NT2/D1 (cell line): ENCODE measurements at regions not wholly inside any gene's neighbourhood (a gene's known extent, or its start where the extent isn't known, plus 50 kb on each side); places are given as distances from the start of the nearest gene placed in this dataset.

Experiments used
- DNase-seq: peaks from one replicate; pipeline ENCODE4 v3.0.0-alpha.2; 2011; ENCODE audit warnings: low read depth, low spot score
- H3K27me3 ChIP-seq: 2 replicates; pipeline ENCODE4 v1.6.0; 2011; ENCODE audit warnings: mild to moderate bottlenecking; ENCODE audit not compliant: insufficient read length, insufficient read depth
- H3K36me3 ChIP-seq: 2 replicates; pipeline ENCODE4 v1.6.1; 2011; ENCODE audit warnings: mild to moderate bottlenecking, low read length, mixed read lengths; ENCODE audit not compliant: insufficient read depth, insufficient read length
- H3K4me1 ChIP-seq: 2 replicates; pipeline ENCODE4 v1.5.1; 2011; ENCODE audit not compliant: insufficient read depth, insufficient read length
- H3K4me3 ChIP-seq: 2 replicates; pipeline ENCODE4 v1.5.1; 2011; ENCODE audit warnings: low read depth; ENCODE audit not compliant: insufficient read length
- H3K9ac ChIP-seq: 2 replicates; pipeline ENCODE4 v1.6.0; 2011; ENCODE audit warnings: low read depth; ENCODE audit not compliant: insufficient read length
- H3K9me3 ChIP-seq: 2 replicates; pipeline ENCODE4 v1.5.1; 2011; ENCODE audit warnings: mild to moderate bottlenecking, low read length; ENCODE audit not compliant: insufficient read depth
- SUZ12 ChIP-seq: IDR thresholded peaks from 2 replicates; pipeline ENCODE4 v1.6.1; 2011; ENCODE audit not compliant: insufficient read length, insufficient read depth; ENCODE audit errors: extremely low read depth
- YY1 ChIP-seq: IDR thresholded peaks from 2 replicates; pipeline ENCODE4 v1.6.1; 2011; ENCODE audit not compliant: insufficient read length, insufficient read depth
- ZNF274 ChIP-seq: IDR thresholded peaks from 2 replicates; pipeline ENCODE4 v1.6.1; 2011; ENCODE audit warnings: mild to moderate bottlenecking, low read depth, low read length

DNA sequence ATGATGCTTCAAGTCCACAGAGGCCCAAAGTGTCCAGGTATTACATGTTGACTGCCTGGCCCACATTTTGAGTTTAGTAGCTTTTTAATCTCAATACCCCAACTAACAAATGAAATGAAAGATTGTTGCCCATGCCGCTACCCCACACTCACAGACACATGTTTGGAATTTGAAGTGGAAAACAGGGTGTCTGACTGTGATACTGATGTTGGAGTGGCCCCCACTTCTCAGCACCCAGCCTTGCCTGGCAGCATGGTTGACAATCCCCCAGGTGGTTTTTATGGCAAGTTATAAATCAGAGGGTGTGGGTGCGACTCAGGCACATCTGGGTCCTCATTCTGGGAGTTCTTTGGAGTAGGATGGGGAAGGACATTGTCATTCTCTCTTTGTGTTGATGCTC lies 314.7 kb upstream of the ZNF32 start:
- no peak for TF ChIP-seq YY1
- TF ChIP-seq ZNF274, result no peak
- TF ChIP-seq SUZ12, result no peak
- H3K9ac ChIP-seq, result no peak overlapping the region

DNA sequence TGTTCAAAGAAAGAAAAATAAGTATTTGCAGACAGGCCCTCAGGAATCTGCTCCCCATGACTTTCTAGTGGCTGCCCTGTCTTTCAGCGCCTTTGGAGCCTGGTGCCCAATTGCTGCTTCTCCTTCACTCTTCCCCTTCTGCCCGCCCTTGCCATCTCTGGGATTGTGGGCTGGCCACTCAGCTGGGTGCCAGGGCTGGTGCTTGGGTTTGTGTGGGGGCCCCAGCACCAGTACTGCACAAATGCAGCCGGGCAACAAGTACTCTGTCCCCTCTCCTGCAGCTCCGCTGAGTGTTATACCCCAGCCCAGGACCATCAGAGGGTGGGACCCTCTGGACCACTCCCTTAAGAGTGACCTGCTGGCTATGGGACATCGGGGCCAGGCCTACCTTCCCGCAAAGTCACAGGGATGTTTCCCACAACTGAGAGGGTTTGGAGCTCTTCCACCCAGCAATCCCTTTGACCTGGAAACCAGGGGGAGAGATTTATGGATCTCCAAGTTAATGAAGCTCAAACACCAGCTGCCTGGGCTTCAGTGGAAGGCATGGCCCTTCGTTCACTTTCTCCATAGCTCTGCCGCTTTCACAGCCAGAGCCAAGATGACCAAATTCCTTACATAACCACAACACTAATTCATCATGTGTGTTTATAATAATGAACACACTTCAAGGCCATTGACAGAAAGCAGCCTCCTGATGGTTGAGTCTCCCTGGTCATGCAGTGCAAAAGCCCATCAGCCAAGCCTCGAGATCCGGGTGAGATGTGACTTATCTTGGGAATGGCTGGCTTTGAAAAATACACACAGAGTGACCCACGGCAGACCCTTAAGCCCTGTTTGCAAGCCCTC lies 313.9 kb upstream of the ZNF32 start:
- no peaks in the 10 kb centered on the region for H3K27me3 ChIP-seq
- no peaks in the 10 kb centered on the region for H3K4me1 ChIP-seq
- no peaks in the 10 kb centered on the region for H3K9me3 ChIP-seq
- DNase-seq, result no peak
- no peak overlapping the region for H3K9ac ChIP-seq
- TF ChIP-seq ZNF274 (no peak), SUZ12 (no peak), YY1 (no peak)
- no peaks in the 10 kb centered on the region for H3K36me3 ChIP-seq
- no peak overlapping the region for H3K4me3 ChIP-seq

More for the DNA sequence above, 314.7 kb upstream of the ZNF32 start:
- H3K4me3 ChIP-seq, result no peak overlapping the region
- DNase-seq, result no peak
- no peaks in the 10 kb centered on the region for H3K9me3 ChIP-seq
- no peaks in the 10 kb centered on the region for H3K36me3 ChIP-seq
- no peaks in the 10 kb centered on the region for H3K4me1 ChIP-seq
- no peaks in the 10 kb centered on the region for H3K27me3 ChIP-seq

DNA sequence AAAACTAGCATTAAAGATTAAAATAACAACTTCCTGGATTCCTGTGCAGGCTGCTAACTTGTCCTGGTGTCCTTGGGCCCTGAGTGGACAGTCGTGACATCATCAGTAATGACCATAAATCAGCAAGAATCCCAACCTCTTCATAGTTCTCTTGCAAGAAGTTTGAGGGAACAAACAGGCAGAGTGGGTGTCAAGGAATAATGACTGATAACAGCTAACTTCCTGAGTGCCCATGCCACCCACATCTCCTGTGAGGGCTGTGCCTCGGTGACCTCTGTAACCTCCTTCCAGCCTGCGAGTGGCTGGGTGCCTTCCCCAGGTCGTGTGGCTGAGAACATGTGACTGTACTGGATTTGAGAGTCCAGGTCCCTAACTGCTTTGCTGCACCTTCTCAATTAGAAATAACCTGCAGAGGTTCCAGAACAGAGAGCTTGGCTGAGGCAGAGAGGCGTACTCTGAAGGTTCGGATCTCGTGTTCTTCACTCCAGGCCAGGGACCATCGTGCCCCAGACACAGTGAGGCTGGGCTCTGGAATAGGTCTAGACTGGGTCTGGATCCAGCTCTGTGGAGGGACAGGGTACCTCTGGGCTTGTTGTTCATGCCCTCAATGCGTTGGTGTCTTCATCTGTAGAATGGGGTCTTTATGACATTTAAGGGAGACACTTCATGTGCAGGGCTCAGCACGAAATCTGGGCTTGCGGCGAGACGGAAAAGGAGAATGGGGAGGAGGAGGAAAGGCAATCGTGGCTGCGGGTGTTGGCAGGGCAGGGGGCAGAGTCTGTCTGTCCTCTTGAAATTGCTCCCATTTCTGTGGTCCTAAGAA lies 313.1 kb upstream of the ZNF32 start:
- DNase-seq, result no peak
- Histone ChIP-seq H3K27me3 (no peaks in the 10 kb centered on the region), H3K4me3 (no peak overlapping the region), H3K9ac (no peak overlapping the region), H3K4me1 (no peaks in the 10 kb centered on the region), H3K36me3 (no peaks in the 10 kb centered on the region), H3K9me3 (no peaks in the 10 kb centered on the region)
- no peak for TF ChIP-seq YY1
- no peak for TF ChIP-seq ZNF274
- TF ChIP-seq SUZ12, result no peak

DNA sequence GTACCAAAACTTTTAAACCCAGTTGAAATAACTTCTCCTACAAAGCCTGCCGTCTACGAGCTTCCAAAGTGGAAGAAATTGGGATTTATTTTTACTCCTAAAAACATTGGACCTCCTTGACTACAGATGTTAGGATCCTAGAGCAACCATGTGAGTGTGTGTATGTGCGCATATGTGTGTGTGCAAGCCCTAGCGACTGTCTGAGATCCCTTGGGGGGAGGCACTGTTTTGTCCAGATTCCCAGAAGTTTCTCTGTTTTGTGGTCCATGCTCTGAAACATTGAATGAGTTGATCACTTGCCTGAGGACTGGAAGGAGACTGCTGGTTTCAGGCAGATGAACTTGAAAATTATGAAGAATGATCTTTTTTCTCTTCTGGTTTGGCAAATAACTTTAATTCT lies 312.3 kb upstream of the ZNF32 start:
- Histone ChIP-seq H3K4me1 (no peaks in the 10 kb centered on the region), H3K9ac (no peak overlapping the region), H3K4me3 (no peak overlapping the region), H3K9me3 (no peaks in the 10 kb centered on the region), H3K27me3 (no peaks in the 10 kb centered on the region), H3K36me3 (no peaks in the 10 kb centered on the region)
- no peak for TF ChIP-seq SUZ12
- TF ChIP-seq YY1, result no peak
- no peak for TF ChIP-seq ZNF274
- DNase-seq, result no peak

DNA sequence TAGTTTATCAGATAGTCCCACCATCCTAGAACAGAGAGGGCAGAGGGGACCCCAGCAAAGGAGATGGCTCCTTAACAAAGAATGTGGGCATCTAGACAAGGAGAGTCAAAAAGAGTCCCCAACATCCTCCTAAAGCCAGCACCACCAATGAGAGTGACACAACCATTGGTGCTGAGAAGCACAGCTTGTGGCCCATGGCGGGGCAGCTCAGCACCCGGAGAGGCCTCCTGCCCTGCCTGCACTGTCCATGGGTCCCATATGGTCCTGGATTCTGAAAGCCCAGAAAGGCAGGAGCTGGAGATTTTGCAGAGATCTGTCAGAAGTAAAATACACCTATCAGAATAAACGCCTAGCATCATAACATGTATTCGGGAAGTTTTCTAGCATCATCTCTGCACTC lies 311.8 kb upstream of the ZNF32 start:
- Histone ChIP-seq H3K27me3 (no peaks in the 10 kb centered on the region), H3K9me3 (no peaks in the 10 kb centered on the region), H3K4me3 (no peak overlapping the region), H3K36me3 (no peaks in the 10 kb centered on the region), H3K4me1 (no peaks in the 10 kb centered on the region), H3K9ac (no peak overlapping the region)
- no peak for TF ChIP-seq ZNF274
- no peak for TF ChIP-seq YY1
- TF ChIP-seq SUZ12, result no peak
- DNase-seq, result no peak

DNA sequence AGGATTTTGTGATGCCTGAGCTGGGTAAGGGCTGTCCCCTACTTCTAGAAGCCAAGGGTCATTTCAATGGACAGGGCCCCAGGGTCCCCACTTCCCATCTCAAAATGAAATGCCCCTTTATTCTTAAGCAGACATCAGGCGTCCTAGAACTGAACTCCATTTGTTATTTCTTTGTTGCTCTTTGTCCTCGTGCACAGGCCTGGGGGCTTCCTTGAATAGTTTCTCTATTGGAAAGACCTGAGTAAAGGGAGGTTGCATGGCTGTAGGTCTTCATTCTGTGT lies 311.4 kb upstream of the ZNF32 start:
- H3K36me3 ChIP-seq, result no peaks in the 10 kb centered on the region
- DNase-seq, result no peak
- no peaks in the 10 kb centered on the region for H3K27me3 ChIP-seq
- peaks cover under 1% of the 10 kb centered on the region for H3K4me1 ChIP-seq
- H3K9ac ChIP-seq, result no peak overlapping the region
- TF ChIP-seq SUZ12 (no peak), YY1 (no peak), ZNF274 (no peak)
- H3K4me3 ChIP-seq, result no peak overlapping the region
- H3K9me3 ChIP-seq, result no peaks in the 10 kb centered on the region

DNA sequence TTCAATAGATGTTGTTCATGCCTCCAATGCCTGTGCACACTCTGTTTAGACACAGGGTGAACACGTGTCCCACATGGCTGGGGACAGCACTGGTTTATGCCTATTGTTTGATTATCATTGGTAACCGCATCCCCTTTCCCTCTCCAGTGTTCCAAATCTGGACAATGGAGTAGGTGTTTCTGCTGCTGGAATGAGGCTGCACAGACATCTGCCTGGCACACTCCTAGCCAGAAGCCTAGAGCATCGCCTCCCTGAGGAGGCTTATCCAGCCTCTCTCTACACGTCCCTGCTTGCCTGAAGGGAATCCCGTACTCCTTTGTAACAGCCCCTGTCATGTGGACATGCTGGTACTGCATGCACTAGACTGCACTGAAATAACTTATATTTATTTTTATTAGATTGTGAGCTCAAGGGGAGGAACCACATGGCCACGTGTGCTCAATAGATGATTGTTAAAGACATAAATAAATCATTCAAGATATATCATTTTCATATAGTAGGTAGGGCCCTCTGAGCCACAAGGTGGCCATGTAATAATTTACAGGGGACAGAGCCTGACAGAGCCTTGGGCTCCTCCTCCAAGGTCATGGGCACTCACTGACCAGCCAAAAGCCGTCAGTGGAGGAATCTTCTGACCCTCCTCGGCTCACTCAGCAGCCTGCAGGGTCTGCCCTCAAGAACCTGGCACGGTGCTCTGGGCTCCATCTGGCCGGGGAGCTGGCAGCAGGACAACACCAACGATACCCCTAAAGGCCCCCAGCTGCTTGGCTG lies 310.9 kb upstream of the ZNF32 start:
- TF ChIP-seq ZNF274, result no peak
- TF ChIP-seq YY1, result no peak
- TF ChIP-seq SUZ12, result no peak
- Histone ChIP-seq H3K4me3 (no peak overlapping the region), H3K27me3 (no peaks in the 10 kb centered on the region), H3K9me3 (no peaks in the 10 kb centered on the region), H3K9ac (no peak overlapping the region), H3K4me1 (peaks cover 5% of the 10 kb centered on the region), H3K36me3 (no peaks in the 10 kb centered on the region)
- no peak for DNase-seq
